ENCODE measurements at regions not wholly inside any gene's neighbourhood (a gene's known extent, or its start where the extent isn't known, plus 50 kb on each side); places are given as distances from the start of the nearest gene placed in this dataset.

GRCh38 chr2:176461098-176461808 is 192.0 kb downstream of the MTX2 start:
- peak; percentile 66; the same call in 2 of the 3 replicates for ATAC-seq
- TF ChIP-seq TCF4 (CRISPR knock-in tag; IDR thresholded peaks at IDR 0.05; ENCODE audit: borderline replicate concordance): no peak
- TF ChIP-seq SNAI2 (CRISPR knock-in tag; IDR thresholded peaks at IDR 0.05): no peak
- no peak for TF ChIP-seq ZC3H10 (CRISPR knock-in tag; IDR thresholded peaks at IDR 0.05)
- TF ChIP-seq ZNF565 (CRISPR knock-in tag; conservative IDR thresholded peaks at IDR 0.05; ENCODE audit: low read depth): no peak
- no peak for TF ChIP-seq PPARA (CRISPR knock-in tag; IDR thresholded peaks at IDR 0.05; ENCODE audit: borderline replicate concordance)
- no peak for TF ChIP-seq CSRNP3 (CRISPR knock-in tag; IDR thresholded peaks at IDR 0.05)
- TF ChIP-seq CREB5 (CRISPR knock-in tag; IDR thresholded peaks at IDR 0.05; ENCODE audit: low read depth): no peak
- TF ChIP-seq RARB (CRISPR knock-in tag; IDR thresholded peaks at IDR 0.05): no peak
- TF ChIP-seq CSDC2 (CRISPR knock-in tag; IDR thresholded peaks at IDR 0.05): no peak
- TF ChIP-seq ZFP3 (CRISPR knock-in tag; IDR thresholded peaks at IDR 0.05): no peak
- no peak for TF ChIP-seq ESRRG (CRISPR knock-in tag; IDR thresholded peaks at IDR 0.05)
- TF ChIP-seq, protein P1, sequence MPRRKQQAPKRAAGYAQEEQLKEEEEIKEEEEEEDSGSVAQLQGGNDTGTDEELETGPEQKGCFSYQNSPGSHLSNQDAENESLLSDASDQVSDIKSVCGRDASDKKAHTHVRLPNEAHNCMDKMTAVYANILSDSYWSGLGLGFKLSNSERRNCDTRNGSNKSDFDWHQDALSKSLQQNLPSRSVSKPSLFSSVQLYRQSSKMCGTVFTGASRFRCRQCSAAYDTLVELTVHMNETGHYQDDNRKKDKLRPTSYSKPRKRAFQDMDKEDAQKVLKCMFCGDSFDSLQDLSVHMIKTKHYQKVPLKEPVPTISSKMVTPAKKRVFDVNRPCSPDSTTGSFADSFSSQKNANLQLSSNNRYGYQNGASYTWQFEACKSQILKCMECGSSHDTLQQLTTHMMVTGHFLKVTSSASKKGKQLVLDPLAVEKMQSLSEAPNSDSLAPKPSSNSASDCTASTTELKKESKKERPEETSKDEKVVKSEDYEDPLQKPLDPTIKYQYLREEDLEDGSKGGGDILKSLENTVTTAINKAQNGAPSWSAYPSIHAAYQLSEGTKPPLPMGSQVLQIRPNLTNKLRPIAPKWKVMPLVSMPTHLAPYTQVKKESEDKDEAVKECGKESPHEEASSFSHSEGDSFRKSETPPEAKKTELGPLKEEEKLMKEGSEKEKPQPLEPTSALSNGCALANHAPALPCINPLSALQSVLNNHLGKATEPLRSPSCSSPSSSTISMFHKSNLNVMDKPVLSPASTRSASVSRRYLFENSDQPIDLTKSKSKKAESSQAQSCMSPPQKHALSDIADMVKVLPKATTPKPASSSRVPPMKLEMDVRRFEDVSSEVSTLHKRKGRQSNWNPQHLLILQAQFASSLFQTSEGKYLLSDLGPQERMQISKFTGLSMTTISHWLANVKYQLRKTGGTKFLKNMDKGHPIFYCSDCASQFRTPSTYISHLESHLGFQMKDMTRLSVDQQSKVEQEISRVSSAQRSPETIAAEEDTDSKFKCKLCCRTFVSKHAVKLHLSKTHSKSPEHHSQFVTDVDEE (CRISPR knock-in tag; IDR thresholded peaks at IDR 0.05): no peak
- no peak for TF ChIP-seq TOX (CRISPR knock-in tag; IDR thresholded peaks at IDR 0.05; ENCODE audit: borderline replicate concordance)

DNA sequence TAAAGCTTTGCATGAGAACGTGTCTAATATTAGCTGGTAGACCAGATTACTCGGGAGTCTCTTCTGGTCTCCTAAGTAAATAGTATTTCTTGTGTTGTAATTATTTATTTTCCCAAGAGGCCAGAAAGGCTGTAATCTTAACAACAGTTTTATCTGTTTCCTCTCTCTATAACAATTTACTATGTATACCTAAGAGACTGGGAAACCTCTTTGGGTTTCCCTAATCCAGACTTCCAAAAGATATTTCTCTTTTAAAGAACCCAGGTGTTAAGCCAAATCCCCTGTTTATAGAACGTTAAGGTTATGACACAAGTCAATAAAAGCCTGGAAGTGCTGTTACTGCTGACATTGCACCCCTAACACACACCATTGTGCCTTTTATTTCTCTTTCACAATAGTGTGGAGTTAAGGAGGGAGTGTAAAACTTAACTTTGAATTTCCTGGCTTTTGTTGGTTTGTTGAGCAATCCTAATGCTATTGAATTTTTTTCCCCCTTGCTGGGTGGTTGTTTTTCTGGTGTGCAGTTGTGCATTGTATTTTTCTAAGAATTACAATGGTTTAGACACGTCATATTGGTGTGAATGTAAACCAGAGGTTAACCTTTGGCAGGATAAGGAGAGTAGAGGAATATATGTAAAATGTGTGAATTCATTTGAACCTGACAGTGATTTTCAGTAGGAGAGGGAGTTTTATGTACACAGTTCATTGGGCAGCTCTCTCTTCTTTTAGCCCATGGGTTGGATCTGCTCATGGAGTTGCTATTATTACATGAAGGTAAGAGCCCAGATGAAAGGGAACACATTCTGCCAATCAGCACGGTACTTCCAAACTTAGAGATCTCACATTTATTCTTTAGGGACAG is 192.8 kb downstream of the MTX2 start:
- no peak for ATAC-seq
- TF ChIP-seq ZC3H10 (CRISPR knock-in tag; IDR thresholded peaks at IDR 0.05): no peak
- TF ChIP-seq CSRNP3 (CRISPR knock-in tag; IDR thresholded peaks at IDR 0.05): no peak
- TF ChIP-seq ZNF565 (CRISPR knock-in tag; conservative IDR thresholded peaks at IDR 0.05; ENCODE audit: low read depth): no peak
- TF ChIP-seq, protein P1 (CRISPR knock-in tag; IDR thresholded peaks at IDR 0.05): no peak
- no peak for TF ChIP-seq ZNF8 (CRISPR knock-in tag; IDR thresholded peaks at IDR 0.05)
- TF ChIP-seq ARNTL (CRISPR knock-in tag; IDR thresholded peaks at IDR 0.05; ENCODE audit: borderline replicate concordance, low read depth): no peak
- no peak for TF ChIP-seq CSDC2 (CRISPR knock-in tag; IDR thresholded peaks at IDR 0.05)
- TF ChIP-seq ESRRG (CRISPR knock-in tag; IDR thresholded peaks at IDR 0.05): no peak
- TF ChIP-seq OSR1 (CRISPR knock-in tag; IDR thresholded peaks at IDR 0.05): no peak
- TF ChIP-seq, protein P2, sequence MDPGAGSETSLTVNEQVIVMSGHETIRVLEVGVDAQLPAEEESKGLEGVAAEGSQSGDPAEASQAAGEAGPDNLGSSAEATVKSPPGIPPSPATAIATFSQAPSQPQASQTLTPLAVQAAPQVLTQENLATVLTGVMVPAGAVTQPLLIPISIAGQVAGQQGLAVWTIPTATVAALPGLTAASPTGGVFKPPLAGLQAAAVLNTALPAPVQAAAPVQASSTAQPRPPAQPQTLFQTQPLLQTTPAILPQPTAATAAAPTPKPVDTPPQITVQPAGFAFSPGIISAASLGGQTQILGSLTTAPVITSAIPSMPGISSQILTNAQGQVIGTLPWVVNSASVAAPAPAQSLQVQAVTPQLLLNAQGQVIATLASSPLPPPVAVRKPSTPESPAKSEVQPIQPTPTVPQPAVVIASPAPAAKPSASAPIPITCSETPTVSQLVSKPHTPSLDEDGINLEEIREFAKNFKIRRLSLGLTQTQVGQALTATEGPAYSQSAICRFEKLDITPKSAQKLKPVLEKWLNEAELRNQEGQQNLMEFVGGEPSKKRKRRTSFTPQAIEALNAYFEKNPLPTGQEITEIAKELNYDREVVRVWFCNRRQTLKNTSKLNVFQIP (CRISPR knock-in tag; IDR thresholded peaks at IDR 0.05; ENCODE audit: borderline replicate concordance, low read depth): no peak
